BJ (cell line): ENCODE measurements at regions not wholly inside any gene's neighbourhood (a gene's known extent, or its start where the extent isn't known, plus 50 kb on each side); places are given as distances from the start of the nearest gene placed in this dataset.

Experiments used
- CTCF ChIA-PET: fragments of 350-600 bp; formaldehyde crosslinking; extraction: SDS; loops from one replicate; lab custom pipeline; 2021; ENCODE audit warnings: antibody characterized with exemption, inconsistent platforms; lab: Yijun Ruan, JAX
- POLR2A ChIA-PET: fragments of 300-600 bp; sonication (Branson Sonifier 250); formaldehyde crosslinking; extraction: SDS; loops from one replicate; lab custom pipeline; 2021; ENCODE audit warnings: antibody characterized with exemption; lab: Charles Lee
- DNase-seq: peaks from one replicate; pipeline ENCODE4 v3.0.0-alpha.2; 2011; ENCODE audit warnings: low read depth
- H3K27me3 ChIP-seq: 2 replicates; pipeline ENCODE4 v1.6.0; 2011; ENCODE audit warnings: low read length; ENCODE audit not compliant: control insufficient read depth, insufficient read depth
- H3K36me3 ChIP-seq: 2 replicates; pipeline ENCODE4 v1.5.1; 2011; ENCODE audit warnings: low read length; ENCODE audit not compliant: control insufficient read depth, insufficient read depth
- H3K4me3 ChIP-seq: 2 replicates; pipeline ENCODE4 v1.5.1; 2011; ENCODE audit warnings: low read depth, mild to moderate bottlenecking, control low read depth, low read length
- CTCF ChIP-seq: IDR thresholded peaks from 2 replicates; pipeline ENCODE4 v1.5.1; 2011; ENCODE audit warnings: low read depth, mild to moderate bottlenecking, control low read depth, inconsistent platforms, low read length, moderate library complexity; ENCODE audit not compliant: insufficient read depth

GRCh38 chr2:8581234-8581561, 100.7 kb upstream of the ID2 start:
- DNase-seq = no peak
- no peaks in the 10 kb centered on the region for H3K36me3 ChIP-seq
- no peak overlapping the region for H3K4me3 ChIP-seq
- TF ChIP-seq CTCF = no peak
- ChIA-PET CTCF (interaction anchor here (1.7 kb wide), 1 partner anchor 10 kb away, joined by 4 read pairs; no protein-coding TSS in a partner anchor), POLR2A (no interaction called here)
- no peaks in the 10 kb centered on the region for H3K27me3 ChIP-seq

- no peak for DNase-seq
- POLR2A ChIA-PET = no interaction called here
- H3K4me3 ChIP-seq = no peak overlapping the region
- no peaks in the 10 kb centered on the region for H3K36me3 ChIP-seq
- CTCF ChIA-PET = interaction anchor here (1.8 kb wide), 1 partner anchor 28 kb away, joined by 4 read pairs; no protein-coding TSS in a partner anchor
- no peak for TF ChIP-seq CTCF
- H3K27me3 ChIP-seq = no peaks in the 10 kb centered on the region
Measured at GRCh38 chr2:8581601-8582041, 100.2 kb upstream of the ID2 start.

- Histone ChIP-seq H3K4me3 (no peak overlapping the region), H3K36me3 (no peaks in the 10 kb centered on the region), H3K27me3 (no peaks in the 10 kb centered on the region; the same call in 1 of the 2 replicates)
- TF ChIP-seq CTCF = no peak
- POLR2A ChIA-PET = no interaction called here
- CTCF ChIA-PET = interaction anchor here (1.8 kb wide), 1 partner anchor 28 kb away, joined by 4 read pairs; no protein-coding TSS in a partner anchor
- no peak for DNase-seq
Measured at GRCh38 chr2:8582191-8582590, 99.7 kb upstream of the ID2 start.

- DNase-seq = no peak
- ChIA-PET POLR2A (no interaction called here), CTCF (interaction anchor here (1.8 kb wide), 1 partner anchor 29 kb away, joined by 4 read pairs; no protein-coding TSS in a partner anchor)
- H3K4me3 ChIP-seq = no peak overlapping the region
- H3K36me3 ChIP-seq = no peaks in the 10 kb centered on the region
- no peak for TF ChIP-seq CTCF
- H3K27me3 ChIP-seq = no peaks in the 10 kb centered on the region; the same call in 1 of the 2 replicates
Measured at GRCh38 chr2:8582651-8583399, 99.0 kb upstream of the ID2 start.

- POLR2A ChIA-PET = no interaction called here
- no peak overlapping the region for H3K4me3 ChIP-seq
- CTCF ChIA-PET = interaction anchor here (1.8 kb wide), 1 partner anchor 30 kb away, joined by 4 read pairs; no protein-coding TSS in a partner anchor
- no peak for TF ChIP-seq CTCF
- no peak for DNase-seq
- peaks cover 1% of the 10 kb centered on the region; the same call in 1 of the 2 replicates for H3K27me3 ChIP-seq
- H3K36me3 ChIP-seq = no peaks in the 10 kb centered on the region
Measured at GRCh38 chr2:8583400-8584173, 98.3 kb upstream of the ID2 start.
